SK-N-SH (cell line): ENCODE measurements at regions not wholly inside any gene's neighbourhood (a gene's known extent, or its start where the extent isn't known, plus 50 kb on each side); places are given as distances from the start of the nearest gene placed in this dataset.

Experiments used
- CTCF ChIA-PET: fragments of 300-600, 350-600 bp; formaldehyde crosslinking; extraction: SDS; loops from one replicate; lab custom pipeline; 2021; lab: Yijun Ruan, JAX
- POLR2A ChIA-PET: fragments of 350-600 bp; sonication (Branson Sonifier 250); formaldehyde crosslinking; extraction: SDS; loops from one replicate; lab custom pipeline; 2020; ENCODE audit warnings: antibody characterized with exemption, inconsistent platforms; lab: Yijun Ruan, JAX
- DNase-seq: peaks from one replicate; pipeline ENCODE4 v3.0.0; 2012
- H2AFZ ChIP-seq: fragments of 200-600 bp; sonication (generic); 2 replicates; pipeline ENCODE4 v1.8.1; 2016; ENCODE audit warnings: antibody characterized with exemption, mild to moderate bottlenecking, low read depth
- H3F3A ChIP-seq: fragments of 200-600 bp; sonication (generic); replicated peaks from 2 replicates; pipeline ENCODE3; 2016; ENCODE audit warnings: antibody characterized with exemption, mild to moderate bottlenecking; ENCODE audit not compliant: insufficient read depth
- H3K27ac ChIP-seq, 2 experiments: fragments of 200-500 bp in 1 of 2; fragments of 200-600 bp in 1 of 2; sonication (Bioruptor generic) in 1 of 2; sonication (generic), shearing (Covaris generic) in 1 of 2; 2 replicates each; pipeline versions ENCODE4 v1.5.1 to v1.6.1; 2014 to 2016; ENCODE audit warnings: low read depth in 2 of 2, inconsistent platforms in 1 of 2, low read length in 1 of 2, mild to moderate bottlenecking in 1 of 2, mixed read lengths in 1 of 2
- H3K27me3 ChIP-seq: fragments of 200-600 bp; sonication (generic), shearing (Covaris generic); 2 replicates; pipeline ENCODE4 v1.6.1; 2016; ENCODE audit warnings: mixed run types; ENCODE audit not compliant: insufficient read depth
- H3K36me3 ChIP-seq, 2 experiments: fragments of 200-500 bp in 1 of 2; fragments of 200-600 bp in 1 of 2; sonication (Bioruptor generic) in 1 of 2; sonication (generic) in 1 of 2; replicated peaks in 1 of 2; 2 replicates each; pipeline versions ENCODE3 to v1.5.1; 2014 to 2016; ENCODE audit warnings: low read length in 1 of 2, mild to moderate bottlenecking in 1 of 2; ENCODE audit not compliant: insufficient read depth in 2 of 2, control insufficient read depth in 1 of 2
- H3K4me1 ChIP-seq, 2 experiments: fragments of 200-500 bp in 1 of 2; fragments of 200-600 bp in 1 of 2; sonication (Bioruptor generic) in 1 of 2; sonication (generic), shearing (Covaris generic) in 1 of 2; 2 replicates each; pipeline versions ENCODE4 v1.5.1 to v1.6.1; 2014 to 2016; ENCODE audit warnings: low read depth in 1 of 2, low read length in 1 of 2, mixed run types in 1 of 2; ENCODE audit not compliant: insufficient read depth in 2 of 2, control insufficient read depth in 1 of 2
- H3K4me2 ChIP-seq: fragments of 200-600 bp; sonication (generic), shearing (Covaris generic); 2 replicates; pipeline ENCODE4 v1.6.1; 2017; ENCODE audit warnings: mixed run types
- H3K4me3 ChIP-seq, 2 experiments: fragments of 200-500 bp in 1 of 2; fragments of 200-600 bp in 1 of 2; sonication (Bioruptor generic) in 1 of 2; sonication (generic), shearing (Covaris generic) in 1 of 2; 2 replicates each; pipeline versions ENCODE4 v1.5.1 to v1.8.1; 2014 to 2016; ENCODE audit warnings: low read depth in 2 of 2, inconsistent platforms in 1 of 2, low read length in 1 of 2, mild to moderate bottlenecking in 1 of 2, mixed read lengths in 1 of 2, moderate library complexity in 1 of 2
- H3K79me2 ChIP-seq: fragments of 200-600 bp; sonication (generic); 2 replicates; pipeline ENCODE4 v1.8.1; 2017; ENCODE audit warnings: mild to moderate bottlenecking; ENCODE audit not compliant: insufficient read depth
- H3K9ac ChIP-seq: fragments of 200-600 bp; sonication (generic); 2 replicates; pipeline ENCODE4 v1.6.1; 2017; ENCODE audit warnings: mixed run types
- H3K9me2 ChIP-seq: fragments of 200-600 bp; sonication (generic); 2 replicates; pipeline ENCODE4 v1.6.1; 2017; ENCODE audit warnings: mixed run types
- H3K9me3 ChIP-seq: fragments of 200-600 bp; sonication (generic); 2 replicates; pipeline ENCODE4 v1.6.1; 2017; ENCODE audit warnings: mixed run types, mild to moderate bottlenecking, moderate library complexity
- H4K20me1 ChIP-seq: fragments of 200-600 bp; sonication (generic); 2 replicates; pipeline ENCODE4 v1.6.1; 2017; ENCODE audit warnings: mild to moderate bottlenecking, mixed run types; ENCODE audit not compliant: insufficient read depth
- CHD2 ChIP-seq: fragments of 150-350 bp; IDR thresholded peaks from 2 replicates; pipeline ENCODE4 v1.6.1; 2018; ENCODE audit warnings: low read length; ENCODE audit not compliant: partially characterized antibody
- CTCF ChIP-seq: fragments of 200-600 bp; sonication (generic); IDR thresholded peaks from 2 replicates; pipeline ENCODE4 v1.6.1; 2017; ENCODE audit warnings: antibody characterized with exemption, mild to moderate bottlenecking, moderate library complexity
- EP300 ChIP-seq, 2 experiments: IDR thresholded peaks; 2 replicates each; pipeline versions ENCODE4 v1.4.0 to v1.6.1; 2012; ENCODE audit warnings: borderline replicate concordance in 1 of 2, low read depth in 1 of 2, low read length in 1 of 2
- EZH2phosphoT487 ChIP-seq: fragments of 200-600 bp; sonication (generic); IDR thresholded peaks from 2 replicates; pipeline ENCODE4 v1.6.1; 2017; ENCODE audit warnings: low read depth, mixed run types, mild to moderate bottlenecking, antibody characterized with exemption, moderate library complexity, borderline replicate concordance
- FOXM1 ChIP-seq: IDR thresholded peaks from 2 replicates; pipeline ENCODE4 v1.4.0; 2012; ENCODE audit warnings: low read depth, mild to moderate bottlenecking
- GABPA ChIP-seq: IDR thresholded peaks from 2 replicates; pipeline ENCODE4 v1.4.0; 2012; ENCODE audit warnings: low read depth, mild to moderate bottlenecking
- IRF3 ChIP-seq: fragments of 150-350 bp; IDR thresholded peaks from 2 replicates; pipeline ENCODE4 v1.6.1; 2016; ENCODE audit warnings: mild to moderate bottlenecking, low read depth, low read length
- MAX ChIP-seq: IDR thresholded peaks from 2 replicates; pipeline ENCODE4 v1.4.0; 2012; ENCODE audit warnings: low read depth
- NRF1 ChIP-seq: IDR thresholded peaks from 2 replicates; pipeline ENCODE4 v1.6.1; 2012; ENCODE audit warnings: low read depth, mild to moderate bottlenecking, low read length
- PBX3 ChIP-seq: IDR thresholded peaks from 2 replicates; pipeline ENCODE4; 2012
- RAD21 ChIP-seq: IDR thresholded peaks from 2 replicates; pipeline ENCODE4 v1.6.1; 2012; ENCODE audit warnings: mild to moderate bottlenecking, low read length
- RCOR1 ChIP-seq: fragments of 150-350 bp; IDR thresholded peaks from 2 replicates; pipeline ENCODE4 v1.6.1; 2017; ENCODE audit warnings: antibody characterized with exemption, low read length
- RFX5 ChIP-seq: IDR thresholded peaks from 2 replicates; pipeline ENCODE4 v1.6.1; 2012; ENCODE audit warnings: mild to moderate bottlenecking, improper control_type of control experiment, low read length
- SMC3 ChIP-seq: IDR thresholded peaks from 2 replicates; pipeline ENCODE4 v1.6.1; 2012; ENCODE audit warnings: low read depth, low read length, improper control_type of control experiment
- TAF1 ChIP-seq: IDR thresholded peaks from 2 replicates; pipeline ENCODE4 v1.6.1; 2012; ENCODE audit warnings: low read depth, mild to moderate bottlenecking, low read length, moderate library complexity, borderline replicate concordance
- TCF12 ChIP-seq: IDR thresholded peaks from 2 replicates; pipeline ENCODE4 v1.4.0; 2012
- YY1 ChIP-seq: IDR thresholded peaks from 2 replicates; pipeline ENCODE4 v1.4.0; 2012; ENCODE audit warnings: low read depth, mild to moderate bottlenecking
- WGBS: methylation state at CpG from one replicate; pipeline ENCODE4 v1.1.6; 2017; ENCODE audit warnings: low lambda C conversion rate; 5-methylcytosine and 5-hydroxymethylcytosine counted together

- CTCF ChIA-PET, result no interaction called here
- H3K4me1 ChIP-seq, result no peaks in the 10 kb centered on the region
These were observed 289.0 kb upstream of the AGTR1 start for GRCh38 chr3:148408667-148409066.

GRCh38 chr3:148420242-148420641 lies 277.5 kb upstream of the AGTR1 start:
- no peak for TF ChIP-seq EZH2phosphoT487
- TF ChIP-seq IRF3, result no peak
- TF ChIP-seq YY1, result no peak
- no peak for TF ChIP-seq TCF12
- no peak for TF ChIP-seq RAD21
- no peak overlapping the region for H2AFZ ChIP-seq
- no peaks in the 10 kb centered on the region for H3F3A ChIP-seq
- no peaks in the 10 kb centered on the region for H3K4me1 ChIP-seq
- DNase-seq, result no peak
- H3K79me2 ChIP-seq, result no peaks in the 10 kb centered on the region
- H3K27me3 ChIP-seq, result no peaks in the 10 kb centered on the region
- ChIA-PET POLR2A (no interaction called here), CTCF (interaction anchor here (0.6 kb wide), 1 partner anchor 199 kb away, joined by 3 read pairs; no protein-coding TSS in a partner anchor)
- H3K9ac ChIP-seq, result no peak overlapping the region
- H3K27ac ChIP-seq, result no peak overlapping the region
- no peaks in the 10 kb centered on the region for H3K9me2 ChIP-seq
- no peak overlapping the region for H3K4me3 ChIP-seq
- no peaks in the 10 kb centered on the region for H3K36me3 ChIP-seq
- H3K4me2 ChIP-seq, result no peak overlapping the region
- no peaks in the 10 kb centered on the region for H3K9me3 ChIP-seq
- no peaks in the 10 kb centered on the region for H4K20me1 ChIP-seq
- WGBS, result 65% methylated on average over 6 of the region's 6 CpGs

More at GRCh38 chr3:148408667-148409066, 289.0 kb upstream of the AGTR1 start:
- POLR2A ChIA-PET, result no interaction called here
- H4K20me1 ChIP-seq, result no peaks in the 10 kb centered on the region
- TF ChIP-seq FOXM1 (no peak), EP300 (IDR thresholded peaks at IDR 0.05; ENCODE audit: borderline replicate concordance in 1 of 2, low read depth in 1 of 2, low read length in 1 of 2) (no peak)
- no peaks in the 10 kb centered on the region for H3F3A ChIP-seq
- H3K27ac ChIP-seq, result no peak overlapping the region
- no peak overlapping the region for H2AFZ ChIP-seq
- H3K27me3 ChIP-seq, result no peaks in the 10 kb centered on the region
- H3K36me3 ChIP-seq, result no peaks in the 10 kb centered on the region
- no peak overlapping the region for H3K4me2 ChIP-seq
- H3K4me3 ChIP-seq, result no peak overlapping the region
- WGBS, result 34% methylated on average over 3 of the region's 3 CpGs
- no peaks in the 10 kb centered on the region for H3K79me2 ChIP-seq
- DNase-seq, result no peak
- H3K9me3 ChIP-seq, result no peaks in the 10 kb centered on the region
- H3K9me2 ChIP-seq, result 0 out of 2 replicates have a peak, but pooled peaks cover 2% of the 10 kb centered on the region
- no peak overlapping the region for H3K9ac ChIP-seq

GRCh38 chr3:148428862-148429605 lies 268.7 kb upstream of the AGTR1 start:
- WGBS, result 26% methylated on average over 3 of the region's 3 CpGs
- H3K4me1 ChIP-seq, result no peaks in the 10 kb centered on the region
- H3K4me2 ChIP-seq, result no peak overlapping the region
- H3K9me2 ChIP-seq, result no peaks in the 10 kb centered on the region
- H3K36me3 ChIP-seq, result no peaks in the 10 kb centered on the region
- H2AFZ ChIP-seq, result no peak overlapping the region
- no peaks in the 10 kb centered on the region for H3K27me3 ChIP-seq
- no peaks in the 10 kb centered on the region for H3K79me2 ChIP-seq
- H3K4me3 ChIP-seq, result no peak overlapping the region
- no peak for DNase-seq
- H3K9ac ChIP-seq, result no peak overlapping the region
- POLR2A ChIA-PET, result no interaction called here
- no peaks in the 10 kb centered on the region for H4K20me1 ChIP-seq
- no peak overlapping the region for H3K27ac ChIP-seq
- H3F3A ChIP-seq, result no peaks in the 10 kb centered on the region
- CTCF ChIA-PET, result no interaction called here
- H3K9me3 ChIP-seq, result no peaks in the 10 kb centered on the region
- no peak for TF ChIP-seq RCOR1
- no peak for TF ChIP-seq CTCF
- TF ChIP-seq SMC3, result no peak
- no peak for TF ChIP-seq RFX5
- no peak for TF ChIP-seq TAF1
- no peak for TF ChIP-seq EP300 (IDR thresholded peaks at IDR 0.05; ENCODE audit: borderline replicate concordance in 1 of 2, low read depth in 1 of 2, low read length in 1 of 2)
- no peak for TF ChIP-seq NRF1
- no peak for TF ChIP-seq PBX3
- no peak for TF ChIP-seq GABPA
- no peak for TF ChIP-seq CHD2
- no peak for TF ChIP-seq MAX
- no peak for TF ChIP-seq YY1
- no peak for TF ChIP-seq RAD21
